ENCODE measurements at regions not wholly inside any gene's neighbourhood (a gene's known extent, or its start where the extent isn't known, plus 50 kb on each side); places are given as distances from the start of the nearest gene placed in this dataset.
A peak's percentile ranks its signal among the peaks of the same experiment; 100 is the strongest.

DNA sequence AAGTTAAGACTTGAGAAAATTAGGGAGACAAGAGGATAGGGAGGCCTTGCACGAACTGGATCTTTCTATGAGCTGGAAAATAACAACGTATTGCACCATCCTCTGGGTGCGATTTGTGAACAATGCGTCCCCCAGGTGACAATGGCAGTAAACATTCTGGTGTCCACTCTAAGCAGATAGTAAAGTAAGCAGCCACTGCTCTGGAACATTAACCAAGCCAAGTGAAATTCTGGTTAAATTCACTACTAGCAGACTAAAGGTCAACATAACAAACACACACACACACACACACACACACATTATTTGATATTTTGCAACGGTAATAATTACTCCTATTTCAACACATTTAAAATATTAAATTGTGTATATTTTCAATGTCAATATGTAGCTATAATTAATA, 242.2 kb upstream of the DCAF8L1 start (continued):
- TF ChIP-seq, protein P1, sequence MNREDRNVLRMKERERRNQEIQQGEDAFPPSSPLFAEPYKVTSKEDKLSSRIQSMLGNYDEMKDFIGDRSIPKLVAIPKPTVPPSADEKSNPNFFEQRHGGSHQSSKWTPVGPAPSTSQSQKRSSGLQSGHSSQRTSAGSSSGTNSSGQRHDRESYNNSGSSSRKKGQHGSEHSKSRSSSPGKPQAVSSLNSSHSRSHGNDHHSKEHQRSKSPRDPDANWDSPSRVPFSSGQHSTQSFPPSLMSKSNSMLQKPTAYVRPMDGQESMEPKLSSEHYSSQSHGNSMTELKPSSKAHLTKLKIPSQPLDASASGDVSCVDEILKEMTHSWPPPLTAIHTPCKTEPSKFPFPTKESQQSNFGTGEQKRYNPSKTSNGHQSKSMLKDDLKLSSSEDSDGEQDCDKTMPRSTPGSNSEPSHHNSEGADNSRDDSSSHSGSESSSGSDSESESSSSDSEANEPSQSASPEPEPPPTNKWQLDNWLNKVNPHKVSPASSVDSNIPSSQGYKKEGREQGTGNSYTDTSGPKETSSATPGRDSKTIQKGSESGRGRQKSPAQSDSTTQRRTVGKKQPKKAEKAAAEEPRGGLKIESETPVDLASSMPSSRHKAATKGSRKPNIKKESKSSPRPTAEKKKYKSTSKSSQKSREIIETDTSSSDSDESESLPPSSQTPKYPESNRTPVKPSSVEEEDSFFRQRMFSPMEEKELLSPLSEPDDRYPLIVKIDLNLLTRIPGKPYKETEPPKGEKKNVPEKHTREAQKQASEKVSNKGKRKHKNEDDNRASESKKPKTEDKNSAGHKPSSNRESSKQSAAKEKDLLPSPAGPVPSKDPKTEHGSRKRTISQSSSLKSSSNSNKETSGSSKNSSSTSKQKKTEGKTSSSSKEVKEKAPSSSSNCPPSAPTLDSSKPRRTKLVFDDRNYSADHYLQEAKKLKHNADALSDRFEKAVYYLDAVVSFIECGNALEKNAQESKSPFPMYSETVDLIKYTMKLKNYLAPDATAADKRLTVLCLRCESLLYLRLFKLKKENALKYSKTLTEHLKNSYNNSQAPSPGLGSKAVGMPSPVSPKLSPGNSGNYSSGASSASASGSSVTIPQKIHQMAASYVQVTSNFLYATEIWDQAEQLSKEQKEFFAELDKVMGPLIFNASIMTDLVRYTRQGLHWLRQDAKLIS (CRISPR knock-in tag; IDR thresholded peaks at IDR 0.05; ENCODE audit: borderline replicate concordance): no peak
- TF ChIP-seq, protein P2, sequence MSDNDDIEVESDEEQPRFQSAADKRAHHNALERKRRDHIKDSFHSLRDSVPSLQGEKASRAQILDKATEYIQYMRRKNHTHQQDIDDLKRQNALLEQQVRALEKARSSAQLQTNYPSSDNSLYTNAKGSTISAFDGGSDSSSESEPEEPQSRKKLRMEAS (CRISPR knock-in tag; IDR thresholded peaks at IDR 0.05): no peak
- no peak for TF ChIP-seq TEAD4 (CRISPR knock-in tag; IDR thresholded peaks at IDR 0.05)
- no peak for TF ChIP-seq CBFB (CRISPR knock-in tag; IDR thresholded peaks at IDR 0.05; ENCODE audit: low read depth)
- TF ChIP-seq, protein P3, sequence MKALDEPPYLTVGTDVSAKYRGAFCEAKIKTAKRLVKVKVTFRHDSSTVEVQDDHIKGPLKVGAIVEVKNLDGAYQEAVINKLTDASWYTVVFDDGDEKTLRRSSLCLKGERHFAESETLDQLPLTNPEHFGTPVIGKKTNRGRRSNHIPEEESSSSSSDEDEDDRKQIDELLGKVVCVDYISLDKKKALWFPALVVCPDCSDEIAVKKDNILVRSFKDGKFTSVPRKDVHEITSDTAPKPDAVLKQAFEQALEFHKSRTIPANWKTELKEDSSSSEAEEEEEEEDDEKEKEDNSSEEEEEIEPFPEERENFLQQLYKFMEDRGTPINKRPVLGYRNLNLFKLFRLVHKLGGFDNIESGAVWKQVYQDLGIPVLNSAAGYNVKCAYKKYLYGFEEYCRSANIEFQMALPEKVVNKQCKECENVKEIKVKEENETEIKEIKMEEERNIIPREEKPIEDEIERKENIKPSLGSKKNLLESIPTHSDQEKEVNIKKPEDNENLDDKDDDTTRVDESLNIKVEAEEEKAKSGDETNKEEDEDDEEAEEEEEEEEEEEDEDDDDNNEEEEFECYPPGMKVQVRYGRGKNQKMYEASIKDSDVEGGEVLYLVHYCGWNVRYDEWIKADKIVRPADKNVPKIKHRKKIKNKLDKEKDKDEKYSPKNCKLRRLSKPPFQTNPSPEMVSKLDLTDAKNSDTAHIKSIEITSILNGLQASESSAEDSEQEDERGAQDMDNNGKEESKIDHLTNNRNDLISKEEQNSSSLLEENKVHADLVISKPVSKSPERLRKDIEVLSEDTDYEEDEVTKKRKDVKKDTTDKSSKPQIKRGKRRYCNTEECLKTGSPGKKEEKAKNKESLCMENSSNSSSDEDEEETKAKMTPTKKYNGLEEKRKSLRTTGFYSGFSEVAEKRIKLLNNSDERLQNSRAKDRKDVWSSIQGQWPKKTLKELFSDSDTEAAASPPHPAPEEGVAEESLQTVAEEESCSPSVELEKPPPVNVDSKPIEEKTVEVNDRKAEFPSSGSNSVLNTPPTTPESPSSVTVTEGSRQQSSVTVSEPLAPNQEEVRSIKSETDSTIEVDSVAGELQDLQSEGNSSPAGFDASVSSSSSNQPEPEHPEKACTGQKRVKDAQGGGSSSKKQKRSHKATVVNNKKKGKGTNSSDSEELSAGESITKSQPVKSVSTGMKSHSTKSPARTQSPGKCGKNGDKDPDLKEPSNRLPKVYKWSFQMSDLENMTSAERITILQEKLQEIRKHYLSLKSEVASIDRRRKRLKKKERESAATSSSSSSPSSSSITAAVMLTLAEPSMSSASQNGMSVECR (CRISPR knock-in tag; IDR thresholded peaks at IDR 0.05; ENCODE audit: borderline replicate concordance): no peak
- TF ChIP-seq, protein P4, sequence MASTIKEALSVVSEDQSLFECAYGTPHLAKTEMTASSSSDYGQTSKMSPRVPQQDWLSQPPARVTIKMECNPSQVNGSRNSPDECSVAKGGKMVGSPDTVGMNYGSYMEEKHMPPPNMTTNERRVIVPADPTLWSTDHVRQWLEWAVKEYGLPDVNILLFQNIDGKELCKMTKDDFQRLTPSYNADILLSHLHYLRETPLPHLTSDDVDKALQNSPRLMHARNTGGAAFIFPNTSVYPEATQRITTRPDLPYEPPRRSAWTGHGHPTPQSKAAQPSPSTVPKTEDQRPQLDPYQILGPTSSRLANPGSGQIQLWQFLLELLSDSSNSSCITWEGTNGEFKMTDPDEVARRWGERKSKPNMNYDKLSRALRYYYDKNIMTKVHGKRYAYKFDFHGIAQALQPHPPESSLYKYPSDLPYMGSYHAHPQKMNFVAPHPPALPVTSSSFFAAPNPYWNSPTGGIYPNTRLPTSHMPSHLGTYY (CRISPR knock-in tag; IDR thresholded peaks at IDR 0.05): no peak
- TF ChIP-seq, protein P5, sequence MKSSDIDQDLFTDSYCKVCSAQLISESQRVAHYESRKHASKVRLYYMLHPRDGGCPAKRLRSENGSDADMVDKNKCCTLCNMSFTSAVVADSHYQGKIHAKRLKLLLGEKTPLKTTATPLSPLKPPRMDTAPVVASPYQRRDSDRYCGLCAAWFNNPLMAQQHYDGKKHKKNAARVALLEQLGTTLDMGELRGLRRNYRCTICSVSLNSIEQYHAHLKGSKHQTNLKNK (CRISPR knock-in tag; IDR thresholded peaks at IDR 0.05): no peak
- no peak for TF ChIP-seq ATF1 (CRISPR knock-in tag; IDR thresholded peaks at IDR 0.05)
- TF ChIP-seq GRHL2 (CRISPR knock-in tag; IDR thresholded peaks at IDR 0.05; ENCODE audit: insufficient replicate concordance, severe bottlenecking): no peak
- TF ChIP-seq ZNF232 (CRISPR knock-in tag; IDR thresholded peaks at IDR 0.05): no peak
- TF ChIP-seq, protein P6, sequence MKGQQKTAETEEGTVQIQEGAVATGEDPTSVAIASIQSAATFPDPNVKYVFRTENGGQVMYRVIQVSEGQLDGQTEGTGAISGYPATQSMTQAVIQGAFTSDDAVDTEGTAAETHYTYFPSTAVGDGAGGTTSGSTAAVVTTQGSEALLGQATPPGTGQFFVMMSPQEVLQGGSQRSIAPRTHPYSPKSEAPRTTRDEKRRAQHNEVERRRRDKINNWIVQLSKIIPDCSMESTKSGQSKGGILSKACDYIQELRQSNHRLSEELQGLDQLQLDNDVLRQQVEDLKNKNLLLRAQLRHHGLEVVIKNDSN (CRISPR knock-in tag; IDR thresholded peaks at IDR 0.05): no peak
- no peak for TF ChIP-seq ZNF138 (CRISPR knock-in tag; conservative IDR thresholded peaks at IDR 0.05)
- no peak for TF ChIP-seq NR2C2 (CRISPR knock-in tag; IDR thresholded peaks at IDR 0.05)

DNA sequence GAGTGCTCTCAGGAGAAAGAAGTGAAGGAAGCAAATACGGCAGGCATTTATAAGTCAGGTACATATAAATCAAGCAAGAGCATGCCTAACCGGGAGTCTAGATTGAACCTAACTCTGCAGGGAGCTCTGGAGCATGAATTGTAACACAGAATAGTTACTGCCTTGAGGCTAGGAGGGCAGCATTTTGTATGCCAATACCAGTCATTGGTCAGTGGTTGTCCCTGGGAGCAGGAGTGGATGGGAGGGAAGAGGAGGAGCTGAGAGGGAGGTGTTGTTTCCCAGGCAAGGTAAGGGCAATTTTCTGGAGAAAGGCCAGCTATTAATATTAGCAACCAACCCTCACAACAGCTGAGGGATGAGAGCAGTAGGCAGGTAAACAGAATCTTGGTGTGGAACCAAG, 224.7 kb upstream of the DCAF8L1 start:
- DNase-seq (ENCODE audit: low spot score): no peak
- ChIA-PET POLR2A (no interaction called here), CTCF (interaction anchor here (0.6 kb wide), 1 partner anchor 885 kb away, joined by 3 read pairs; no protein-coding TSS in a partner anchor)
- H3K36me3 Mint-ChIP-seq: no peaks in the 10 kb centered on the region
- H3K4me1 Mint-ChIP-seq: peaks cover 12% of the 10 kb centered on the region
- ATAC-seq: peak; percentile 84
- H3K27me3 Mint-ChIP-seq (ENCODE audit: low read depth): peaks cover 3% of the 10 kb centered on the region; the same call in 1 of the 2 replicates
- H3K27ac Mint-ChIP-seq: no peak overlapping the region
- H3K9me3 Mint-ChIP-seq: no peaks in the 10 kb centered on the region
- H3K4me3 Mint-ChIP-seq: peak overlapping the region; percentile 62
- TF ChIP-seq FOXJ3 (CRISPR knock-in tag; IDR thresholded peaks at IDR 0.05; ENCODE audit: borderline replicate concordance) (no peak), CREM (CRISPR knock-in tag; IDR thresholded peaks at IDR 0.05) (no peak), SP1 (CRISPR knock-in tag; conservative IDR thresholded peaks at IDR 0.05) (no peak)
- TF ChIP-seq, protein P7, sequence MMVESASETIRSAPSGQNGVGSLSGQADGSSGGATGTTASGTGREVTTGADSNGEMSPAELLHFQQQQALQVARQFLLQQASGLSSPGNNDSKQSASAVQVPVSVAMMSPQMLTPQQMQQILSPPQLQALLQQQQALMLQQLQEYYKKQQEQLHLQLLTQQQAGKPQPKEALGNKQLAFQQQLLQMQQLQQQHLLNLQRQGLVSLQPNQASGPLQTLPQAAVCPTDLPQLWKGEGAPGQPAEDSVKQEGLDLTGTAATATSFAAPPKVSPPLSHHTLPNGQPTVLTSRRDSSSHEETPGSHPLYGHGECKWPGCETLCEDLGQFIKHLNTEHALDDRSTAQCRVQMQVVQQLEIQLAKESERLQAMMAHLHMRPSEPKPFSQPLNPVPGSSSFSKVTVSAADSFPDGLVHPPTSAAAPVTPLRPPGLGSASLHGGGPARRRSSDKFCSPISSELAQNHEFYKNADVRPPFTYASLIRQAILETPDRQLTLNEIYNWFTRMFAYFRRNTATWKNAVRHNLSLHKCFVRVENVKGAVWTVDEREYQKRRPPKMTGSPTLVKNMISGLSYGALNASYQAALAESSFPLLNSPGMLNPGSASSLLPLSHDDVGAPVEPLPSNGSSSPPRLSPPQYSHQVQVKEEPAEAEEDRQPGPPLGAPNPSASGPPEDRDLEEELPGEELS (CRISPR knock-in tag; IDR thresholded peaks at IDR 0.05): no peak
- TF ChIP-seq, protein P8, sequence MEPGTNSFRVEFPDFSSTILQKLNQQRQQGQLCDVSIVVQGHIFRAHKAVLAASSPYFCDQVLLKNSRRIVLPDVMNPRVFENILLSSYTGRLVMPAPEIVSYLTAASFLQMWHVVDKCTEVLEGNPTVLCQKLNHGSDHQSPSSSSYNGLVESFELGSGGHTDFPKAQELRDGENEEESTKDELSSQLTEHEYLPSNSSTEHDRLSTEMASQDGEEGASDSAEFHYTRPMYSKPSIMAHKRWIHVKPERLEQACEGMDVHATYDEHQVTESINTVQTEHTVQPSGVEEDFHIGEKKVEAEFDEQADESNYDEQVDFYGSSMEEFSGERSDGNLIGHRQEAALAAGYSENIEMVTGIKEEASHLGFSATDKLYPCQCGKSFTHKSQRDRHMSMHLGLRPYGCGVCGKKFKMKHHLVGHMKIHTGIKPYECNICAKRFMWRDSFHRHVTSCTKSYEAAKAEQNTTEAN (CRISPR knock-in tag; IDR thresholded peaks at IDR 0.05): no peak
- TF ChIP-seq, protein P9, sequence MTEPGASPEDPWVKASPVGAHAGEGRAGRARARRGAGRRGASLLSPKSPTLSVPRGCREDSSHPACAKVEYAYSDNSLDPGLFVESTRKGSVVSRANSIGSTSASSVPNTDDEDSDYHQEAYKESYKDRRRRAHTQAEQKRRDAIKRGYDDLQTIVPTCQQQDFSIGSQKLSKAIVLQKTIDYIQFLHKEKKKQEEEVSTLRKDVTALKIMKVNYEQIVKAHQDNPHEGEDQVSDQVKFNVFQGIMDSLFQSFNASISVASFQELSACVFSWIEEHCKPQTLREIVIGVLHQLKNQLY (CRISPR knock-in tag; IDR thresholded peaks at IDR 0.05): no peak
- TF ChIP-seq, protein P10, sequence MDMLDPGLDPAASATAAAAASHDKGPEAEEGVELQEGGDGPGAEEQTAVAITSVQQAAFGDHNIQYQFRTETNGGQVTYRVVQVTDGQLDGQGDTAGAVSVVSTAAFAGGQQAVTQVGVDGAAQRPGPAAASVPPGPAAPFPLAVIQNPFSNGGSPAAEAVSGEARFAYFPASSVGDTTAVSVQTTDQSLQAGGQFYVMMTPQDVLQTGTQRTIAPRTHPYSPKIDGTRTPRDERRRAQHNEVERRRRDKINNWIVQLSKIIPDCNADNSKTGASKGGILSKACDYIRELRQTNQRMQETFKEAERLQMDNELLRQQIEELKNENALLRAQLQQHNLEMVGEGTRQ (CRISPR knock-in tag; IDR thresholded peaks at IDR 0.05): no peak
